GM23338 (cell line): ENCODE measurements at regions not wholly inside any gene's neighbourhood (a gene's known extent, or its start where the extent isn't known, plus 50 kb on each side); places are given as distances from the start of the nearest gene placed in this dataset.

Experiments
- CTCF ChIP-seq, 2 experiments: fragments of 200-600 bp in 1 of 2; sonication (generic) in 1 of 2; conservative IDR thresholded peaks; 2 replicates each; pipeline versions ENCODE4 v1.5.1 to v1.6.1; 2016 to 2017; ENCODE audit warnings: antibody characterized with exemption in 2 of 2, low read depth in 2 of 2, mild to moderate bottlenecking in 2 of 2, moderate library complexity in 1 of 2
- EZH2 ChIP-seq: fragments of 200-600 bp; sonication (generic); IDR thresholded peaks from one replicate; pipeline ENCODE4 v1.8.0; 2017; ENCODE audit warnings: antibody characterized with exemption, mild to moderate bottlenecking, low read depth; ENCODE audit not compliant: unreplicated experiment
- EZH2phosphoT487 ChIP-seq: fragments of 200-600 bp; sonication (generic); IDR thresholded peaks from one replicate; pipeline ENCODE4 v1.8.1; 2018; ENCODE audit warnings: antibody characterized with exemption; ENCODE audit not compliant: unreplicated experiment
- POLR2AphosphoS5 ChIP-seq: IDR thresholded peaks from 2 replicates; pipeline ENCODE4 v1.6.1; 2016; ENCODE audit warnings: antibody characterized with exemption, low read depth
- ZNF331 ChIP-seq: fragments of 250-450 bp; sonication (Bioruptor Pico); IDR thresholded peaks from 2 replicates; pipeline ENCODE4 v1.5.0; 2020; ENCODE audit warnings: low read depth, mild to moderate bottlenecking, moderate library complexity

- TF ChIP-seq CTCF (conservative IDR thresholded peaks at IDR 0.05; ENCODE audit: low read depth in 2 of 2) (no peak), POLR2AphosphoS5 (no peak), EZH2phosphoT487 (no peak), EZH2 (no peak), ZNF331 (CRISPR knock-in tag) (no peak)
Measured at GRCh38 chr14:89573399-89573657, 156.3 kb upstream of the FOXN3 start.
